ENCODE measurements at regions not wholly inside any gene's neighbourhood (a gene's known extent, or its start where the extent isn't known, plus 50 kb on each side); places are given as distances from the start of the nearest gene placed in this dataset.

- TF ChIP-seq POLR2A (IDR thresholded peaks at IDR 0.05) = no peak
- no peak for TF ChIP-seq CTCF (IDR thresholded peaks at IDR 0.05)
Measured at GRCh38 chr5:56377573-56377972, 144.4 kb upstream of the ANKRD55 start.

Data from stomach (tissue), 4 donors.